Body of pancreas (tissue), 4 donors: ENCODE measurements at regions not wholly inside any gene's neighbourhood (a gene's known extent, or its start where the extent isn't known, plus 50 kb on each side); places are given as distances from the start of the nearest gene placed in this dataset.
"Not testable (repeated sequence)": the region's sequence is repeated elsewhere in the genome, so short reads cannot be mapped to it uniquely, and the experiment has no call there.

ENCODE experiments used
- ATAC-seq: fragments of 150-250 bp; one replicate; pipeline ENCODE4 v1.9.1; 2016
- DNase-seq, 4 donors: peaks; one replicate each; pipeline ENCODE4 v3.0.0-alpha.2; 2019
- H3K27ac ChIP-seq, 4 donors: fragments of 200-600 bp; sonication (generic); 1 replicate in 3 of 4; 2 replicates in 1 of 4; pipeline versions ENCODE4 v1.5.1 to v1.6.1; 2016 to 2019; ENCODE audit warnings: mild to moderate bottlenecking in 1 of 4, mixed read lengths in 1 of 4, moderate library complexity in 1 of 4
- H3K27me3 ChIP-seq, 2 donors: fragments of 200-600 bp; sonication (generic); one replicate each; pipeline ENCODE4 v1.6.0; 2016; ENCODE audit warnings: mild to moderate bottlenecking in 1 of 2
- H3K36me3 ChIP-seq, 2 donors: fragments of 200-600 bp; sonication (generic); replicated peaks in 1 of 2; 2 replicates each; pipeline ENCODE4 v1.5.1; 2016; ENCODE audit warnings: low read depth in 2 of 2; ENCODE audit not compliant: insufficient read depth in 1 of 2
- H3K4me1 ChIP-seq: fragments of 200-600 bp; sonication (generic); one replicate; pipeline ENCODE4 v1.6.0; 2016
- H3K4me3 ChIP-seq, 2 donors: fragments of 200-600 bp; sonication (generic); 1 replicate in 1 of 2; 2 replicates in 1 of 2; pipeline ENCODE4 v1.5.1; 2016 to 2019
- H3K9me3 ChIP-seq, 3 donors: fragments of 200-600 bp; sonication (generic); 1 replicate in 2 of 3; 2 replicates in 1 of 3; pipeline ENCODE4 v1.5.1; 2016
- CTCF ChIP-seq, 7 experiments: fragments of 450-650 bp in 4 of 7; fragments of 200-600 bp in 3 of 7; sonication (generic) in 3 of 7; IDR thresholded peaks; one replicate each; pipeline ENCODE4 v1.5.1; 2016 to 2019; ENCODE audit warnings: antibody characterized with exemption in 7 of 7
- POLR2A ChIP-seq, 3 donors: fragments of 450-650 bp; IDR thresholded peaks; one replicate each; pipeline ENCODE4 v1.6.1; 2016; ENCODE audit warnings: antibody characterized with exemption in 3 of 3, mild to moderate bottlenecking in 2 of 3
- WGBS, 2 donors: methylation state at CpG; one replicate each; pipeline ENCODE4 v1.1.5; 2017; 5-methylcytosine and 5-hydroxymethylcytosine counted together
- intact Hi-C: fragments of 100-400 bp; cut with DNase I; formaldehyde crosslinking; loops from one replicate; pipeline ENCODE4 v1.15.1; 2023

GRCh38 chr12:20004952-20005351 lies 363.4 kb upstream of the PDE3A start:
- intact Hi-C loops, result no loop called here
- Histone ChIP-seq H3K4me1 (peaks cover 7% of the 10 kb centered on the region), H3K27me3 (no peaks in the 10 kb centered on the region), H3K4me3 (no peak overlapping the region), H3K9me3 (no peaks in the 10 kb centered on the region), H3K27ac (no peak overlapping the region), H3K36me3 (no peaks in the 10 kb centered on the region)
- TF ChIP-seq POLR2A (IDR thresholded peaks at IDR 0.05), result no peak
- no peak for TF ChIP-seq CTCF (IDR thresholded peaks at IDR 0.05)
- WGBS, 2 donors, result 50 to 88% methylated on average over 2 of the region's 2 CpGs
- no peak for DNase-seq
- ATAC-seq, result no peak

DNA sequence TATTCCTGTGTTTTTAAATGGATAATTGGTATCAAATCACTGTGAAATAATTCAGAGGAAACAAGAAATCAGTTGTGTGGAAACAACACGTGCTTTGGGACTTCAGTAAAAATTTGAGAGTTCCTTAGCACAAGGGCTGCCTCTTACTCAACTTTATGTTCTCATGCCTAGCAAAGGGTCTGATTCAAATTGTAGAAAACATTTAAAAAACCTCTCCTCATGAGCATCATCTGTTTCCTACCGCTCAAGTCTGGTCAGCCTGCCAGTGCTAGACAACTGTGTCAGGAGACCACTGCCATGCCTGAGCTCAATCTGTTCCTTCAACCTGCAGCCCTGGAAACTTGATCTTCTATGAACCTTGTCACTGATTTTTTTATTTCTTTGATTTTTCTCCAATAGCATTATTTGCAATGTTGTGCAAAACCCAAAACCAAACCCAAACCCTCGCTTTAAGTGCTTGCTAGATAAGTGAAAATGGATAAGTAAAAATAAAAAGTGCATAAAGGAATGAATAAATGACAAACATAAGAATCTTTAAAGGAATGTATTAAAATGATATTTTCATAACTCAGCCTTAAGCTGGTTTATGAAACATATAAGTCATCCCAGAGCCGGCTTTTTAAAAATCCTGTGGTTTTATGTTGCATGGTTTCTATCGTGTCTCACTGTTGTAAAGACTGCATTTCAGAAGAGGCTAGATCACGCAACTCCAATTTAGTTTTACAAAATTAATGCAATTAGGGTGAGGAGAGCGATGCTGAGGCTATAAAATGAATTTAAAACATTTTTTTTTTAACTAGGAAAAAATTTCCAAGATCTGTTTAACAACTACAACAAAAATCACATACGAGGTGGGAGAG lies 361.2 kb upstream of the PDE3A start:
- Histone ChIP-seq H3K27me3 (no peaks in the 10 kb centered on the region), H3K4me3 (no peak overlapping the region), H3K4me1 (peaks cover 8% of the 10 kb centered on the region), H3K36me3 (no peaks in the 10 kb centered on the region), H3K27ac (no peak overlapping the region), H3K9me3 (no peaks in the 10 kb centered on the region)
- 77 to 79% methylated on average over 8 of the region's 8 CpGs for WGBS, 2 donors
- intact Hi-C loops, result no loop called here
- ATAC-seq (no peak), DNase-seq (no peak)
- TF ChIP-seq POLR2A (IDR thresholded peaks at IDR 0.05), result no peak
- TF ChIP-seq CTCF (IDR thresholded peaks at IDR 0.05), result no peak

DNA sequence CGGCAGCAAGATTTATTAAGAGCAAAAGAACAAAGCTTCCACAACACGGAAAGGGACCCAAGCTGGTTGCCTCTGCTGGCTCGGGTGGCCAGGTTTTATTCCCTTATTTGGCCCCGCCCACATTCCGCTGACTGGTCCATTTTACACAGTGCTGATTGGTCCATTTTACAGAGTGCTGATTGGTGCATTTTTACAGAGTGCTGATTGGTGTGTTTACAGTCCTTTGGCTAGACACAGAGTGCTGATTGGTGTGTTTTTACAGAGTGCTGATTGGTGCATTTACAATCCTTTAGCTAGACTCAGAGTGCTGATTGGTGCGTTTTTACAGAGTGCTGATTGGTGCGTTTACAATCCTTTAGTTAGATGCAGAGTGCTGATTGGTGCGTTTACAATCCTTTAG lies 358.4 kb upstream of the PDE3A start:
- intact Hi-C loops, H3K4me1 ChIP-seq, H3K36me3 ChIP-seq, H3K27me3 ChIP-seq, DNase-seq, H3K9me3 ChIP-seq, H3K27ac ChIP-seq, H3K4me3 ChIP-seq, ATAC-seq: not testable (repeated sequence)
- 90 to 91% methylated on average over 8 of the region's 8 CpGs for WGBS, 2 donors

DNA sequence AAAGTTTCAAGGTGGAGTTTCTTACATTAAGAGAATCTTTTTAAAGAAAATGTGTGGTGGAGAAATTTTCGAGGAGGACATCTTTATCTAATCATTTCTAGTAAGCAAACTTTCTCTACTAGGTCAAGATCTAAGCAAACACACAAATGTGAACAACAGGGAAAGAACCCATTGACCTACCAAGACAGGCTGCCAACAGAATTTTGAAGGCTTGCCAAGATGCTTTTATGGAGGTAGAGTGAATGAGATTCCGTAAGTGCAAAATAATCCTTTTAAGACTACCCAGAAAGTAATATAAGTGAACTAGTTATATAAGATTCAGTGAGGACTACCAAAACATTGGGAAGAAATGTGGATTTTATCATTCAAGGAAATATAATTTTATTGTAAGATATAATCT lies 357.1 kb upstream of the PDE3A start:
- TF ChIP-seq CTCF (IDR thresholded peaks at IDR 0.05), result no peak
- TF ChIP-seq POLR2A (IDR thresholded peaks at IDR 0.05), result no peak
- WGBS, 2 donors, result 12 to 23% methylated on average over 2 of the region's 2 CpGs
- no peaks in the 10 kb centered on the region for H3K36me3 ChIP-seq
- H3K27ac ChIP-seq, result no peak overlapping the region
- no peak overlapping the region for H3K4me3 ChIP-seq
- H3K4me1 ChIP-seq, result peaks cover 8% of the 10 kb centered on the region
- H3K9me3 ChIP-seq, result no peaks in the 10 kb centered on the region
- intact Hi-C loops, result no loop called here
- no peaks in the 10 kb centered on the region for H3K27me3 ChIP-seq
- DNase-seq, result peak in 3 of 4 donors; percentile 28 to 53 (median 48)
- ATAC-seq, result no peak

GRCh38 chr12:20017802-20018201 lies 350.5 kb upstream of the PDE3A start:
- Histone ChIP-seq H3K4me3 (no peak overlapping the region), H3K27me3 (no peaks in the 10 kb centered on the region), H3K36me3 (no peaks in the 10 kb centered on the region), H3K4me1 (peaks cover 5% of the 10 kb centered on the region), H3K27ac (no peak overlapping the region), H3K9me3 (no peaks in the 10 kb centered on the region)
- intact Hi-C loops, result no loop called here
- no peak for TF ChIP-seq CTCF (IDR thresholded peaks at IDR 0.05)
- no peak for TF ChIP-seq POLR2A (IDR thresholded peaks at IDR 0.05)
- no peak for DNase-seq
- ATAC-seq, result no peak
